HG02852 (cell line): ENCODE measurements at regions not wholly inside any gene's neighbourhood (a gene's known extent, or its start where the extent isn't known, plus 50 kb on each side); places are given as distances from the start of the nearest gene placed in this dataset.

Experiments
- ATAC-seq: cut with Tn5 transposase; IDR thresholded peaks from one replicate; pipeline ENCODE4 v1.9.1; 2021; ENCODE audit warnings: mild to moderate bottlenecking, moderate library complexity; ENCODE audit not compliant: unreplicated experiment

DNA sequence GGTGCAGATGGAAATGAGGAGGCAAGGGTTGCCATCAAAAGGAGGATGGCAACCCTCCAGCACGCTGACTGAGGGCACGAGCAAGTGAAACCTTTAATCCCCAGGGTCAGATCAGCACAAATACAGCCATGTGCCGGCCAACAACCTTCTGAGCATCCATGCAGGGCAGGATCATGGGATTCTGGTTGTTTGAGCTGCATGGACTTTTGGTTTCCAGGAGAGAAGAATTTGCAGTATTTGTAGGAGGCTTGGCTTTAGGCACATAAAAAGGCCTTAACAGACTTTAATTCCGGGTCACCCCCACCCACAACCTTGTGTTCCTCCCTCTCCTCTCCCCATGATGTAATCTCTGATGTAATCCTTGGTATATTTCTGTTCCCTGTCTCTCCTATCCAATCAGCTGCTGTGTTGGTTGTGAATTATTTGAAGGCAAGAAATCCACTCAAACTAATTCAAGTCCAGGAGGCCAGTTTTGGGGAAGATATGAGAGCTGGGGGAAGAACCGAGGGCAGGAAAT lies 254.3 kb downstream of the SHQ1 start:
- ATAC-seq: no peak

GRCh38 chr3:72591522-72592421 lies 256.5 kb downstream of the SHQ1 start:
- no peak for ATAC-seq

DNA sequence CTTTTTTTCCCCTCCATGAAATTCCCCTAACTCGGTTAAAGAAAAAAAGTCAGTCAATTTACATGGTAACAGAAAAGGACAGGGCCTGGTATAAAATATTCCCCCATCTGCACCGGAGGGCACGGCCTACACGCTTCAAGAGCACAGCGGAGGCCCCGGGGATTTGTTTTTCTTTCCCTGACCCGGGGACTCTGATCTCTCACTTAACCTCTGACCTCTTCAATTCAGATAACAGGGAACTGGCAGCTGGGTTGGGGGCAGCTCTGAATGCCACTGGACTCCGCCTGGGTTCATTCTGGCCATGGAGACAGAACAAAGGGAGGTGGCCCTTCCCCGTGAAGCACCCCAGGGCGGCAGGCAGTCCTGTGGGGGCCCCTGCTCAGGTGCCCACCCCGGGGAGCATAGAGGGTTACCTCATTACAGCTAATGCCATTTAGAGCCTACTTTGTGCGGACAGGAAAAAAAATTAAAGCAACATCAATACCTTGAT lies 257.5 kb downstream of the SHQ1 start:
- no peak for ATAC-seq

GRCh38 chr3:72587282-72587681 lies 261.0 kb downstream of the SHQ1 start:
- no peak for ATAC-seq

GRCh38 chr3:72586694-72587093 lies 261.6 kb downstream of the SHQ1 start:
- no peak for ATAC-seq

DNA sequence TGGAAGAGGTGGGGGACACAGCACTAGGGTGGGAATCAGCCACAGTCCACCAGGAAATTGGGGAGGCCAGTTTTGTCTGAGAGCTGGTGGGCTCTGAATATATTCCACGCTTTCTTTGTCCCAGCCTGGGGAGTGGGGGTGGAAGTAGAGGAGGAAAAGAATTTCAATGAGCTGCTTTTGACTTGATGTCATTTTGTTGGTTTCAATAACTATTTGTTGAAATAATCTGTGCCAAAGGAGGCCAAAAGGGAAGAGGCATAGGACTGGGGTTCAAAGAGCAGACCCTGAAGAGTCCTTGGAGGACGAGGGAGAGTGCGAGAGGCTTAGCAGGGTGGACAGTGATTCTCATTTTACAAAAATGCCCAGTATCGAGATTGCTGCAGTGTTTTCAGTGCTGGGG lies 262.3 kb downstream of the SHQ1 start:
- ATAC-seq: no peak

GRCh38 chr3:72584262-72584661 lies 264.0 kb downstream of the SHQ1 start:
- no peak for ATAC-seq

- no peak for ATAC-seq
Measured at GRCh38 chr3:72582963-72583362, 265.3 kb downstream of the SHQ1 start.

GRCh38 chr3:72582211-72582878 lies 265.9 kb downstream of the SHQ1 start:
- ATAC-seq: peak; percentile 95

- no peak for ATAC-seq
Measured at GRCh38 chr3:72580900-72581299, 267.3 kb downstream of the SHQ1 start.

DNA sequence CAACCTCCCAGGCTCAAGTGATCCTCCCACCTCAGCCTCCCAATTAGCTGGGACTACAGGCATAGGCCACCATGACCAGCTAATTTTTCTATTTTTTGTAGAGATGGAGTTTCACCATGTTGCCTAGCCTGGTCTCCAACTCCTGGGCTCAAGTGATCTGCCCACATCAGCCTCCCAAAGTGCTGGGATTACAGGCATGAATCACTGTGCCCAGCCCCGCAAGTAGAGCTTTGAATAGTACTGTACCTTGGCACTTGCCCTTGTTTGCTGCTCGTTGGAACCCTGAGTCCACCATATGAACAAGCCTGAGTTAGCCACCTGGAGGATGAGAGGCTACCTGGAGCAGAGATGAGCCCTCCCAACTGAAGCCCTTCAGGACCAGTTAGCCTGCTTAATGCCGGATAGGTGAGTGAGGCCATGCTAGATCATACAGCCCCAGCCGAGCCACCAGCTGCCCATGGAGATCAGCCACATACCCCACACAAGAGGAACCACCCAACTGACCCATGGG lies 267.9 kb downstream of the SHQ1 start:
- no peak for ATAC-seq

DNA sequence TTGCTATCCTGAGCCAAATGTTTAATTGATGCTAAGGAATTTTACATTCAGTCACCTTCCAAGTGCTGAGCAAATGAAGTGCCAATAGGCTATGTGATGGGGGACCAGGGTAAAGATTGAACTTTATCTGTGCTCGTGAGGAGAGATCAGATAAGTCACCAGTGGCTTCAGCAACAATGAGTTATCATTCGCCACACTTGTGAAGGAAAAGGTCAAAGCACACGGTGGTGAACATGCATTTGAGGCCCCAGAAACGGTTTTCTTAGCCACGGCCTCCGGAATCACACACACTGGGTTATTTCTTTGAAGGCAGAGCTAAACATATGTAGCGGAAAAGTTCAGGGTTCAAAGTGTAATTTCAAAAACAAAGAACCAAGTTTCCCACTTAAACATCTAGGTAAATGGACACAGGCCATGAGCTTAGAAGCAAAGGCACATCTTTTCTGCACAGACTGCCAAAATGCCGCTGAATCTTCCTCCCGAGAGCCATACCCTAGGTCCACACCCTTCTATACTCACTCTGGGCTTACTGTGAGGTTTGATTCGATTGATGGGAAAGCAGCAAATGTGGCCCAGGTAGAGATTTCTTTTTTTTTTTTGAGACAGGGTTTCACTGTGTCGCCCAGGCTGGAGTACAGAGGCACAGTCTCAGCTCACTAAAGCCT lies 268.5 kb downstream of the SHQ1 start:
- ATAC-seq: no peak

- ATAC-seq: no peak
Measured at GRCh38 chr3:72579191-72579580, 269.1 kb downstream of the SHQ1 start.

- no peak for ATAC-seq
Measured at GRCh38 chr3:72577190-72577589, 271.1 kb downstream of the SHQ1 start.

DNA sequence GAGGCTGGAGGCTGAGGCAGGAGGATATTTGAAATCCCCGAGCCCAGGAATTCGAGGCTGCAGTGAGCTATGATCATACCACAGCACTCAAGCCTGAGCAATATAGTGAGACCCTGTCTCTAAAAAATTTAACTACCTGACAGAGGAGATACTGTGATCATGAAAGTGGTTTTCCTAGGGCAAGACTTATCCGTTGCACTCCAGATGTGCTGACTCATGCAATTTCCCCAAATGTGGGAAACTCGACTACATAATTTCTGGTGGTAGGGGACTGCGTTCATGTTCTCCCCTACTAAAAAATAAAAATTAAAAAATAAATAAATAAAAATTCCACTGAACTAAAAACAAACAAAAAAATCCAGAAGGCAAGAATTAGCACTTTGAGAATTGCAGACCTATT lies 271.7 kb downstream of the SHQ1 start:
- no peak for ATAC-seq

- no peak for ATAC-seq
Measured at GRCh38 chr3:72574144-72574543, 274.1 kb downstream of the SHQ1 start.

- ATAC-seq: no peak
Measured at GRCh38 chr3:72573051-72573450, 275.2 kb downstream of the SHQ1 start.

- no peak for ATAC-seq
Measured at GRCh38 chr3:72572489-72573007, 275.7 kb downstream of the SHQ1 start.

DNA sequence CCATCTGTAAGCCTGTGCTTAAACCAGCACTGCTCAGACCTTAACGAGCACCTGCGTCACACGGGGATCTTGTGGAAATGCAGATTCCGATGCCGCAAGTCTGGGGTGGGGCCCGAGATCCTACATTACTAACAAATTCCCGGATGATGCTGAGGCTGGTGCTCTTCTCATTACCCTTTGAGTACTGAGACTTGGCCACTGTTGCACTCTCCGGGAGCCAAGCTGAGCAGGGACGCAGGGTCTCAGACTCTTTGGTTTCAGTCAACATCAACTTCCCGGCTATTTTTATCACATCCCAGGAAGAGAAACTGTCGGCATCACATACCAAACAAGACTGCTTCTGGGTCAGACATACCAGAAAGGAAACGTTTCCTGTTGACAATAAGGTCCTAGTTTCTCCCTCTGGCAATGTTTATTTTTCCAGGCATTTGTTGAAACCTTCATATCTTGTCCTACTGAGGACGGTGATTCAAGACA lies 276.6 kb downstream of the SHQ1 start:
- no peak for ATAC-seq

GRCh38 chr3:72571052-72571451 lies 277.2 kb downstream of the SHQ1 start:
- no peak for ATAC-seq
